ENCODE measurements at regions not wholly inside any gene's neighbourhood (a gene's known extent, or its start where the extent isn't known, plus 50 kb on each side); places are given as distances from the start of the nearest gene placed in this dataset.

GRCh38 chr3:72383230-72383629 is 465.0 kb downstream of the SHQ1 start:
- Histone ChIP-seq H4K20me1 (ENCODE audit: insufficient read depth) (0 out of 2 replicates have a peak, but pooled peaks cover 8% of the 10 kb centered on the region), H3K27me3 (ENCODE audit: insufficient read depth, low read depth) (no peaks in the 10 kb centered on the region), H3K4me3 (IDR thresholded peaks at IDR 0.05; ENCODE audit: insufficient read depth, low read depth, low read length) (no peak overlapping the region), H3K36me3 (ENCODE audit: insufficient read depth) (no peaks in the 10 kb centered on the region), H3K9ac (no peak overlapping the region), H3K79me2 (ENCODE audit: insufficient read depth, low read depth) (0 out of 2 replicates have a peak, but pooled peaks cover 7% of the 10 kb centered on the region), H3K4me2 (no peak overlapping the region), H3K27ac (no peak overlapping the region), H2AFZ (ENCODE audit: low read depth) (no peak overlapping the region), H3K4me1 (ENCODE audit: low read depth, poor library complexity, severe bottlenecking) (no peaks in the 10 kb centered on the region)
- TF ChIP-seq CTCF (conservative IDR thresholded peaks at IDR 0.05; ENCODE audit: low read depth, low read length): no peak

GRCh38 chr3:72382460-72382859 is 465.8 kb downstream of the SHQ1 start:
- Histone ChIP-seq H3K4me2 (no peak overlapping the region), H3K4me1 (ENCODE audit: low read depth, poor library complexity, severe bottlenecking) (no peaks in the 10 kb centered on the region), H3K4me3 (IDR thresholded peaks at IDR 0.05; ENCODE audit: insufficient read depth, low read depth, low read length) (no peak overlapping the region), H3K27ac (no peak overlapping the region), H4K20me1 (ENCODE audit: insufficient read depth) (0 out of 2 replicates have a peak, but pooled peaks cover 8% of the 10 kb centered on the region), H3K9ac (no peak overlapping the region), H3K27me3 (ENCODE audit: insufficient read depth, low read depth) (no peaks in the 10 kb centered on the region), H3K36me3 (ENCODE audit: insufficient read depth) (no peaks in the 10 kb centered on the region), H3K79me2 (ENCODE audit: insufficient read depth, low read depth) (0 out of 2 replicates have a peak, but pooled peaks cover 7% of the 10 kb centered on the region), H2AFZ (ENCODE audit: low read depth) (no peak overlapping the region)
- TF ChIP-seq CTCF (conservative IDR thresholded peaks at IDR 0.05; ENCODE audit: low read depth, low read length): no peak

DNA sequence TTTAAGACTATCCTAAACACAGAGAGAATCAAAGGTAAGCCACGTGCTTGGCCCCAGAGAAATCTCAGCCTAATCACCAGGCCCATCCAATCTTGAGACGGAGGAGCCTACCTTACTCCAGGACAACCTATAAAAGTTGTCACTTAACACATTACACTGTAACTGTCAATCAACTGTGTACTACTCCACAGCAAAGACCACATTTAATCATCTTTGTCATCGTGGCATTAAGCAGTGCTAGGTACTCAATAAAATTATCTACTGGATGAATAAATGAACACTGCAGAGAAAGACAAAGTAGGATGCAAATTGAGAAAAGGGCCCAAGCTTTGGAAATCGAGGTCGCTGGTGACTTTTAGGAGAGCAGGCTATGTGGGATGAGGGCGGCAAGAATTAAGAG is 466.7 kb downstream of the SHQ1 start:
- H3K4me2 ChIP-seq: no peak overlapping the region

GRCh38 chr3:72380711-72381493 is 467.3 kb downstream of the SHQ1 start:
- no peaks in the 10 kb centered on the region for H3K4me1 ChIP-seq (ENCODE audit: low read depth, poor library complexity, severe bottlenecking)
- no peak overlapping the region for H3K4me2 ChIP-seq
- no peak overlapping the region for H2AFZ ChIP-seq (ENCODE audit: low read depth)
- H3K27ac ChIP-seq: no peak overlapping the region
- H4K20me1 ChIP-seq (ENCODE audit: insufficient read depth): 0 out of 2 replicates have a peak, but pooled peaks cover 8% of the 10 kb centered on the region
- H3K36me3 ChIP-seq (ENCODE audit: insufficient read depth): no peaks in the 10 kb centered on the region
- no peak overlapping the region for H3K4me3 ChIP-seq (IDR thresholded peaks at IDR 0.05; ENCODE audit: insufficient read depth, low read depth, low read length)
- H3K27me3 ChIP-seq (ENCODE audit: insufficient read depth, low read depth): no peaks in the 10 kb centered on the region
- H3K79me2 ChIP-seq (ENCODE audit: insufficient read depth, low read depth): 0 out of 2 replicates have a peak, but pooled peaks cover 7% of the 10 kb centered on the region
- TF ChIP-seq CTCF (conservative IDR thresholded peaks at IDR 0.05; ENCODE audit: low read depth, low read length): no peak
- H3K9ac ChIP-seq: no peak overlapping the region

More for the DNA sequence above, 466.7 kb downstream of the SHQ1 start:
- H3K4me3 ChIP-seq (IDR thresholded peaks at IDR 0.05; ENCODE audit: insufficient read depth, low read depth, low read length): no peak overlapping the region
- H4K20me1 ChIP-seq (ENCODE audit: insufficient read depth): 0 out of 2 replicates have a peak, but pooled peaks cover 8% of the 10 kb centered on the region
- no peak overlapping the region for H3K9ac ChIP-seq
- H3K27ac ChIP-seq: no peak overlapping the region
- H2AFZ ChIP-seq (ENCODE audit: low read depth): no peak overlapping the region
- 0 out of 2 replicates have a peak, but pooled peaks cover 7% of the 10 kb centered on the region for H3K79me2 ChIP-seq (ENCODE audit: insufficient read depth, low read depth)
- no peaks in the 10 kb centered on the region for H3K36me3 ChIP-seq (ENCODE audit: insufficient read depth)
- no peaks in the 10 kb centered on the region for H3K27me3 ChIP-seq (ENCODE audit: insufficient read depth, low read depth)
- no peak for TF ChIP-seq CTCF (conservative IDR thresholded peaks at IDR 0.05; ENCODE audit: low read depth, low read length)
- no peaks in the 10 kb centered on the region for H3K4me1 ChIP-seq (ENCODE audit: low read depth, poor library complexity, severe bottlenecking)
